NCI-H1092 treated with DMSO at 0.1 percent for 48 hours (cell line): ENCODE measurements at regions not wholly inside any gene's neighbourhood (a gene's known extent, or its start where the extent isn't known, plus 50 kb on each side); places are given as distances from the start of the nearest gene placed in this dataset.
A peak's percentile ranks its signal among the peaks of the same experiment; 100 is the strongest.
"Not testable (repeated sequence)": the region's sequence is repeated elsewhere in the genome, so short reads cannot be mapped to it uniquely, and the experiment has no call there.

Experiments used
- DNase-seq: peaks from one replicate; lab custom pipeline; 2025; lab: John Stamatoyannopoulos, UW

DNA sequence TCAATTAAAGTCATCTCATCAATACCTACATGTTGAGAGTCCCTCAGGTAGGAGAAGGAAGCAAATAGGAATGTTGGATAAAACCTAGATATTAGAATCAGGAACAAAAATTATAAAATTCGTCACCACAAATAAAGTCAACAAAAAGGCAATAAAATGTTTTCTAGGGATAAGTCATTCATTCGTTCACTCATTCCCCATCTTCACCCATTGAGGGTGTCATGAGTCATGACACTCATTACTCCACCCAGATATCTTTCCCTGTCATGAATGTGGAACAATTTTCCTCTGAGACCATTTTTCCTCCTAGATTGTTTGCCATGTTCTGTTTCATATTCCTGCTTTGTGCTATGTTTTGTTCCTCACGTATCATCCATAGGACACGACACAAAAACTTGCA, 50.9 kb upstream of the OLIG3 start:
- DNase-seq: no peak

DNA sequence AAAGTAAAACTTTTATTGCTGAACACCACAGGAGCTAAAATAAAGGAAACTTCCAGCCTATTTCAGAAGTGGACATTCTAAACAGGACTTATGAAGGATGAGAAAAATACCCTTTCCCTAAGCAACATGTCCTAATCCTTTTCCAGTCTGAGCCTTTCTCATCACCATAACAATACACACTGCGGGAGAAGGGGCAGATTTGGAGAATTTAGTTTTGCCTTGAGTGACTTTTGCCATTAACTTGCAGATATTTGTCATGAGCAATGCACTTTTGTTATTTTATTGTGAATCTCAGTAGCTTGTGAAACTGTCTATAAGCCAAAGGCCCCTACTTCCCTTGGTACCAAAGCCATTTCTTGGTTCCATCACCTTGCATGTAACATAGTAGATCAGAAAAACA, 53.0 kb upstream of the OLIG3 start:
- DNase-seq: no peak

DNA sequence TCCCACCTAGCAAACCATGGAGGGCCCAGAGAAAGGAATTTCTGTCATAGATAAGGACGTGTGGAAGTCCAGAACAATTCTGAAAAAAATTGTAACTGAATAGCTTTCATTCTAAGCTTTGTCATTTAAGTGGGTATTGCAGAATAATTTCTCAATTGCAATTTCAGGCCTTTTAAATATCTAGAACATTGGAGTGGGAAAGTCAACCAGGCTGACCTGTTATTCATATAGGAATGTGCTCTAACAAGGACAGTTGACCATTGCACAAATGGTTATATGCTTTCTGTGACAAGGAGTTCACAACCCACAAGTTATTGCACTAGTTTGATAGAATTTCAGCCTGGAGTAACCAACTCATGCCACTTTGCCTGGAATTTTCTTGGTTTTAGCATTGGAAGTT, 53.4 kb upstream of the OLIG3 start:
- no peak for DNase-seq

DNA sequence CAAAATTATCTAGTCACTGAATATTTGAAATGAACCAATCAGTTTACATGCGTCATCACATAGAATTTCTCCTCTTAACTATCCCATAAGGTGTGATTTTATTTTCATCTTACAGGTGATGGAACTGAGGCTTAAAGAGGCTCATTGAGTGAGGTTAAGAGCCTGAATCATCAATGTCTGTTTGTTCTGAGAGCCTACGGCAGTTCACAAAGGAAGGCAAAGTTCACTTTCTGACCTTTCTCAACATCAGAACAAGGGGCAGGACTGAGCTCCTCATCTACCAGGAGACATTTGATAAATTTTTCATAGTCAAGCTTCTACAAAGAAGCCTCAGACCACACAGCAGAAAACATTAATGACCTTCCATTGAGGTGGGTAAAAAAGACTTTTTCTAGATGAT, 54.9 kb upstream of the OLIG3 start:
- no peak for DNase-seq

DNA sequence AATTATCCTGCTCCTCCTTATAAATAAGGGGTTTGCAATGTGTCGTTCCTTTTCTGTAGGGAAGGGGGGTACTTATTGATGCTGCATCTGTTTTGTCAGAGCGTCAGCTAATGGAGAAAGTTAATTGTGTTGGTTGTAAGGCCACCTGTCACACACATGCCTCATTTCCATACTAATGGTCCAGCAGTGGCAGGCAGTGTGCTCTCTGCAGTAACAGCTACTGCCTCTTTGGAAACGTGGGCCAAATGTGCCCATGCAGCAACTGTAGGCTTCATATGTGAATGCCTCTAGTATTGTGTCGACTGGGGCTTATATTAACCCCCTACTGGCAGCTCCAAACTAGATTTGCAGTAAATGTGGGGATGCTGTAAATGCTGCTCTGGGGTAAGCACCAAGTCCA, 56.3 kb upstream of the OLIG3 start:
- no peak for DNase-seq

DNA sequence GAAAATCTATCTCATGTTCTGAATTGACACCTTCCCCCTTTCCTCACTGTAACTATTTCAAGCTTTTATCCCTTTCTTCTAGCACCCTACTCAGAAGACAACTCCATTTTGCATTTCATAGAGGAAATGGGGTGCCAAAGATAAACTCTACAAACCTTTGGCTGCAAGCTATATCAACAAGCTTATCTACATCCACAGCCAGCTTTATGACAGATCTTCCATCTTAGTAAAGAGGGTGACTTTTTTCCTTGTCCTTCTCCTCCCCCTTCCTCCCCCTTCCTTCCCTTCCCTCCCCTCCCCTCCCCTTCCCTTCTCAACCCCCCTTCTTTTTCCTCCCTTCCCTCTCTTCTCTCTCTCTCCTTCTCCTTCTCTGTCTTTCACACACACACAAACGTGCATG, 58.0 kb upstream of the OLIG3 start:
- no peak for DNase-seq

DNA sequence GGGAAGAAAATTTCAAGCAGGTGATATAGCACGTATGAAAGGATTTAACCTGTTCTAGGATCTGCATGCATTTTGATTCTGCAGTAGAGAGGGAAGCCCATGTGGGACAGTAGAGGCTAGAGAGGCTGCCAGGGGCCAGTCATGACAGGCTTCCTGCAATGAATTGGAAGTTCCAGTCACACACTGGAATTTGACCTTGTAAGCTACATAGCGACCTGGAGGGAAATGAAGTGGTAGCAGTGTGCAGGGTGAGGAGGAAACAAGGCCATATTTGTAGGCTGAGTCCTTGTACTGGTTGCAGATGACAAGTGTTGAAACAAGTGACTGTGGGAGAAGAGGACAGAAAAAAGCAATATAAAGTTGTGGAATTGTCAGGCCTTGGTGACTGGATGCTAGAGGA, 58.6 kb upstream of the OLIG3 start:
- DNase-seq: no peak

DNA sequence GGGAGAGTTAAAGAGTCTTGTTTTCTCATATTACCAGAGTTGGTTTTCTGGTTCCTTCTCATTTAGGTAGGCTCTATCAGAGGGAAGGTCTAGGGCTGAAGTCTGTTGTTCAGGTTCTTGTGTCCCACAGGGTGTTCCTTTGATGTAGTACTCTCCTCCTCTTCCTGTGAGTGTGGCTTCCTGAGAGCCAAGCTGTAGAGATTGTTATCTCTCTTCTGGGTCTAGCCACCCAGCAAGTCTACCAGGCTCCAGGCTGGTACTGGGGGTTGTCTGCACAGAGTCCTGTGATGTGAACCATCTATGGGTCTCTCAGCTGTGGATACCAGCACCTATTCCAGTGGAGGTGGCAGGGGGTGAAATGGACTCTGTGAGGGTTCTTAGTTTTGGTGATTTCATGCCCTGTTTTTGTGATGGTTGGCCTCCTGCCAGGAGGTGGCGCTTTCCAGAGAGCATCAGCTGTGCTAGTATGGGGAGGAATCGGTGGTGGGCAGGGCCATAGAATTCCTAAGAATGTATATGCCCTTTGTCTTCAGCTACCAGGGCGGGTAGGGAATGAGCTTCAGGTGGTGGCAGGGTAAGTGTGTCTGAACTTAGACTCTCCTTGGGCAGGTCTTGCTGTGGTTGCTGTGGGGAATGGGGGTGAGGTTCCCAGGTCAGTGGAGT, 65.5 kb upstream of the OLIG3 start:
- not testable (repeated sequence) for DNase-seq

DNA sequence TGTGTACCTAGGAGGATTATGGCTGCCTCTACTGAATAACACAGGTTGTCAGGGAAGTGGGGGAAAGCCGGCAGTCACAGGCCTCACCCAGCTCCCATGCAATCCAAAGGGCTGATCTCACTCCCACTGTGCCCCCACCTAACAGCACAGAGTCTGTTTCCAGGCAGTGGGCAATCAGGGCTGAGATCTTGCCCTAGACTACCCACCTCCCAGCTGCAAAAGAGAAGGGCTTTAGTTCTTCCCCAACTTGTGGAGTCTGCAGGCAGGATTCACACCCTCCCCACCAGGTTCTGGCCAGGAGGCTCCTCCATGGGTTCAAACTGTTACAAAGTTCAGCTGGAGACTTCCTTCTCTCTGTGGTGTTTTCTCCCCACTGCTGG, 66.0 kb upstream of the OLIG3 start:
- DNase-seq: no peak

DNA sequence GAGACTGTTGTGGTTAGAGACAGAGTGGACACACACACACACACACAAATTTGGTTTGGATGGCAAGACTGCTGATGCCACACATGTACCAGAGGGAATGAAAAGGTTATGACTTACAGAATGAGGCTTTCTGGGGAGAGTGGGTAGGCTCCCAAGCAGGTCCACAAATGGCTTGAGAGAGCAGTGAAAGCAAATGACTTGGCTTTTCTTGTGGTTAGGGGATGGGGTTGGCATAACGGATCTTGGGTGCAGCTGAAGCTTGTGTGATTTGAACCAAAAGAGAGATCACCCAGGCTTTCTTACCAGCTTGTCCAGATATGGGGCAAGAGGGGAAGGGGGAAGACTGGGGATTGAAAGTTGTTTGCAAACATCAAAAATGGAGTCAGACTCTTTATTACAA, 73.9 kb upstream of the OLIG3 start:
- no peak for DNase-seq

DNA sequence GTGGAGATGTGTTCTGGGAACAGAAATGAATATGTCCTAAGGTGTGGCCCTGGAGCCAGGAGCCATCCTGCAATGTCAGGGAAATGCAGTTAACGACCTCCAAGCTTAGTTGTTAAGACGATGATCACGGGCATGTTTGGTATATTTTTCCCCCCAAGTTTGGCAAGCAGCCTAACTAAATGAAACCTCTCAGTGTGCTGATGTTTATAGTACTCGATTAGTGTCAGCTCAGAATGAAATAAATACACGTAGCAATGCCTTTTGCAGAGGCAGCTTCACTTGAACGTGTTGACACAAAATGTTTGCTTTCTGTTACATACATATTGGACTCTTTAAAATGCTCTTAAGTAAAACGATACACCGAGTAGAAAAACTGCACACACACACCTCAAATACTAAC, 76.2 kb upstream of the OLIG3 start:
- DNase-seq: peak; percentile 84

DNA sequence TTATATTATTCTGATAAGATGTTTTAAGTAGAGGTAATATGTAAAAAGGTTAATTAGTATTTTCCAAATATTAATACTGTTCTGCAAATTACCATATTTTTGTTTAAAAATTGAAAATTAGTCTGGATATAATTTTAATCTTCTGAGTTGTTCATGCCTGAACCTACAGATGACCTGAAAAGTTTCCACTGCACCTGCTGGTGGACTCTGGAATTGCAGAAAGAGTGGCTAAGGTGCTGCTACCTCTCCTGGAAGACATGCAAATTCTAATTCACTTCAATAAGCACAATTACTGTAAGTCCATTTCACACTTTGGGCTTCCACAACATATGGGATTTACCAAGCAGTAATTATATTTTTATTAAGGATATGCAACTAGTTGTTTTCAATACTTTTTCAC, 77.7 kb upstream of the OLIG3 start:
- no peak for DNase-seq

DNA sequence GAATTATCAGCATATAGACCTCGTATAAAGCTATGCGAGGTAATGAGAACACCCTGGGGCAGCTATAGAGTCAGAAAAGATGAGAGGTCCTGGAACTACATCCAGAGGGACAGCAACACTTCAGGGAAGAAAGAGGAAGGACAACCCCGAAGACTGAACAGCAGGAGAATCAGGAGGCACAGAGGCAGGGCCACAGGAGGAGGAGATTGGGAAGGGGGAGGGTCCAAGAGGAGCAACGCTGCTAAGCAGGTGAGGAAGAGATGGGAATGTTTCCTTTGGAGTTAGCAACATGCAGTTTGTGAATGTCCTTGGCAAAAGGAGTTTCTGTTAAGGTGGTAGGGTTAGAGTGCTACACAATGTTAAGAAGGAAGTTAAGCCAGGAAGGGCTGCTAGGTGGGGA, 79.5 kb upstream of the OLIG3 start:
- DNase-seq: no peak

DNA sequence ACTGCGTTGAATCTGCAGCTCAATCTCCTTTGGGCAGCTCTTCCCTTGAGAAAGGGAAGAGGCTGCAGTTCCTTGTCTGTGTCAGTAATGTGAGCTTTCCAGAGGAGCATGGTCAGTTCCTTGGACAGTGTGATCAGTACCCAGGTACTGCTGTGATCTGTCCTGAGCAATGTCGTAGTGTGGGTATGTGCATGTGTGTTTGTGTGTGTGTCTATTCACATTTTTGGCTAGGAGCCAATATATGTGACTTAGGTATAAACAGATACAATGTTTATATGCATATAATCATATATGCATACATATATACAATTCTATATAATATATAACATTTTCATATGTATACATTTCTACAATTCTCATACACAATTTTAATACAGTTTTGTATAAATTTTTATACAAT, 85.4 kb upstream of the OLIG3 start:
- DNase-seq: no peak

DNA sequence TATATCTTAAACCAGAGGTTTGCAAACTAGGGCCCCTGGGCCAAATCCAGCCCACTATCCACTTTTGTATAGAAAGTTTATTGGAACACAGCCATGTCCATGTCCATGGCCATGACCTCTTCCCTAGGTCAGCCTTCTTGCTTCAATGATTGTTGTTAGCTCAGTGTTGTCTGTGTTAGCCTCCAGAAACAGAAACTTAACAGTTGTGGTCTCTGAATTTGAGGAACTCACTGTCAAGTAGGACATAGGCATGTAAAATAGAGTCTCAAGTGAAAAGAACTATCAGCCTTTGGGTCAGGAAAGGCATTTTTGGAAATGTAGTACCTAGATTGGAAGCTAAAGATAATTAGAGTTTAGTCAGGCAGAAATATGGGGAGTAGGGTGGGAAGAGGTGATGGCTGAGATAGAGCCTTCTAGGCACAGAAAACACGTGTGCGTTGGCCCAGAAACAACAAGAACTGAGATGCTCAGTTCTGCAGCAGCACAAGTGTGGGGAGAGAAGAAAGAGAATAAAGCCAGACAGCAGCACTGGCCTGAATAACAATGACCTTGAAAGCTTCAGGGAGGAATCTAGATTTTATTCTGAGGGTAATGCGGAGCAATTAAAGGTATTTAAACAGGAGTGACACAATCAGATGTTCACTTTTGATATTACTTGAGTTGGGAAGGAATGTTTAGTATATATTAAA, 87.0 kb upstream of the OLIG3 start:
- no peak for DNase-seq

DNA sequence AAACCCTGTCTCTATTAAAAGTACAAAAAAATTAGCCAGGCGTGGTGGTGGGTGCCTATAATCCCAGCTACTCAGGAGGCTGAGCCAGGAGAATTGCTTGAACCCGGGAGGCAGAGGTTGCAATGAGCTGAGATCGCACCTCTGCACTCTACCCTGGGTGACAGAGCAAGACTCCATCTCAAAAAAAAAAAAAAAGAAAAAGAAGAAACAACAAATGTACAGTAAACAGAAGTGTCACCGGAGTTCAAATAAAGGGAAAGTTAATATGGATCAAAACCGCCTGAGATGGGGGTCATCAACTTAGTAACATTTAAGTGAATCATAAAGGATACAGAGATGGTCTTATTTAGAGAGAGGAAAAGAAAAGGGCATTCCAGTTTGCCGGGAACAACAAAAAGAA, 89.3 kb upstream of the OLIG3 start:
- not testable (repeated sequence) for DNase-seq

DNA sequence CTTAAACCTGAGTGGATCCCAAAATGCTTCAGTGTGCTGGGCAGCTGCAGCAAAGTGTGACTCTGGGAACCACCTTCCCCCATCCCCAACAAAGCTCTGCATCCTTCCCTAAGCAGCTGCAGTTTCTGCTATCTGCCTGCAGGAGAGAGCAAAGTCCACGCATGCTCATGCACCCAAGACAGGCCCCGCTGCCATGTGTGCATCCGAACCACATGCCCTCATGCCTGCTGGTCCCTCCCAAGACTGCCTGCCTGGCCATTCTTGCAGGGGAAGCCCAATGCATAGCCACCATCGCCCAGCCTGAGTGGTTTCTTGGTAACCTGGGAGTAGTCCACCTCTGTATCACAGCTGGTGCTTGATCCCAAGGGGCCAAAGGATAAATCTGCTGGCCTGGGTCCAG, 94.3 kb upstream of the OLIG3 start:
- no peak for DNase-seq

DNA sequence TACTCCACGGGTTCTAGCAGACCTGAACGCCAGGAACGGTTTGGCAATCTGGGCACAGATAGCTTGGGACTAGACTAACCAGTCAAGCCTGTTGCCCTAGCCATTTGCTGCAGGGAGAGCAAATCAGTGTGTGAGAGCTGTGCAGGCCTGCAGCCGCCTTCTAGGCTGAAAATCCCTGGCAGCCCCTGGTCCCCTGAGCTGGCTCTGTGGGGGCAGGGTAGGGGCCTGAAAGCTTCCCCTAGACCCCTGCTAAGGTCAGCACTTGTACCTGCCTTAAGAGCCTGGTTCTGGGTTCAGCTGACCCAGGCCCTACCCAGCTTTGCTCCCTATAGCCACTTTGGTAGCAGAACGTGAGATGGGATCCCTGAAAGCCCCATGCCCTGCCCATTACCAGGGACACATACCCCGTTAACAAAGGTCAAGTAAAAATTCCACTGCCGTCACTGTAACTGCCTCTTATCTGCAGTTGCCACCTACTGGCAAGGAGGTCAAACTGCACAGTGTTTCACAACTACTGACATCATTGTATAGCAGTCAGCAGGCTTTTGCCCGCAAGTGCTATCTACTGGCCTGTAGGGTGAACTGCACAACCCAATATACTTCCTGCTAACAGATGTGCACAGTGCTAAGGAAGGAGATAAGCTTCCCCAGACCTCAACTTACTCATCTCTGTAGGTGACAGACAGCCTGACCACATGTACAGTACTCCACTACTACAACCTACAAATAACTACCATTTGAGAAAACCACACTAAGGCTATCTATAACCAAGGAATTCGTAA, 95.1 kb upstream of the OLIG3 start:
- peak; percentile 17 for DNase-seq

DNA sequence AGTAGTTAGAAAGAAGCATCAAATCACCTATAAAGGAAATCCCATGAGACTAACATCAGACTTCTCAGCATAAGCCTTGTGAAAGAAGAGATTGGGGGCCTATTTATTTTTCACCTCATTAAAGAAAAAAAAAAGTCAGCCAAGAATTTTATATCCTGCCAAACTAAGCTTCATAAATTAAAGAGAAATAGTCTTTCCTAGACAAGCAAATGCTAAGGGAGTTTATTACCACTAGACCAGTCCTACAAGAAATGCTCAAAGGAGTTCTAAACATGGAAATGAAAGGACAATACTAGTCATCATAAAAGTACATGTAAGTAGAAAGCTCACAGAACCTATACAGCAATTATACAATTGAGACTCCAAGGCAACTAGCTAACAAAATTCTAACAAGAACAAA, 96.5 kb upstream of the OLIG3 start:
- DNase-seq: no peak

DNA sequence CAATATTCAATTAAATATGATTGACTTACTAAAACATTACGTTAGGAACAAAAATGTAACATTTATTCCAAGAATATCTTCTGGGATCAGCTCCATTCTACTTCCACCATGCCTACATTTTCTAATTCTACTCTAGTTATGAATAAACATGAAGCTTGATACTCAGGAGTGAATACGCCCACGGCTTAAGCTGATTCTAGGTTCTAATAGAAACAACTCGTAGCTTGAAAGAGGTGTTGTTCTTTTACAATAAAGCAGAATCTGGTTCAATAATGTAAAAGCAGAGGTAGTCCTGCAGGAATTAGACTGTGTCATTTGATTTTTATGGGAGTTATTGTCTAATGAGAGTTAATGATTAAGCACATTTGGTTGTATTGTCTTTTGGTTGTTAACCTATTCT, 107.3 kb upstream of the OLIG3 start:
- DNase-seq: no peak

DNA sequence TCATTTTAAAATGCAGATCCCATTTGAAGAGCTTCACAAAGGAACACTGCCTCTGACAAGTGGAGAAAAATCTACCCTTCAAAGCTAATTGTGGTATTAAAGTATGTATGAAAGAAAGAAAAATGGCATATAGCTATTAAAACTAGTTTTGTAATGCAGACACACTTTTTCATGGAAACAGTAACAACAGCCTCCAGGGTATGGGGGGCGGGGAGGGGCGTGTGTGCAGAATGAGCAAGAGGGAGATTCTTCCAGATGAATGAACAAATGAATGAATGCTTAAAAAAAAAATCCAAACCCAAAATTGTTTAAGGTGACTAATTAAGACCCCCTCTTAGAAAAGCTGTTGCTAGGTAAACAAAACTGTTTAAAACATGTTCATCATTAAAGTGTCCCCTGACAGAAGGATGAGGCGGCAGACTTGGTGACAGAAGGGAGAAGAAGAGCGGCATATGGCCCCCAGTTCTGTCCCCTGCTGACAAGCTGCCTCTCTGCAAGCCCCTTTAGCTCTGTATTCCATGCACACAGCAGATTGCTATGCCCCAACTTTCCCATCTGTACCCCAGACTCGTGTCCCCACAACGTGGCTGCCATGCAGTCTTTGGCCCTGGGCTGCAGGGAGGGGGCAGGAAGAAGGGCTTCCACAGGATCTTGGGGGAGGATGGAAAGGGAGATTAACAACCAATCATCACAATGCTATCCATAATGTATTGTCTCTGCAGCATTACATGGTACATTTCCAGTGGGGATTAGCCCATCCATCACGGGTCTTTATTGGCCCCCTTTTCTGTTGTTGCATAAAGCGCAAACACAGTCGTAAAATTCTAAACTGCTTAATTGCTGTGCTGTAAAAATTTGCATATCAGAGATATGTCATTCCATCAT, 108.4 kb upstream of the OLIG3 start:
- DNase-seq: no peak

DNA sequence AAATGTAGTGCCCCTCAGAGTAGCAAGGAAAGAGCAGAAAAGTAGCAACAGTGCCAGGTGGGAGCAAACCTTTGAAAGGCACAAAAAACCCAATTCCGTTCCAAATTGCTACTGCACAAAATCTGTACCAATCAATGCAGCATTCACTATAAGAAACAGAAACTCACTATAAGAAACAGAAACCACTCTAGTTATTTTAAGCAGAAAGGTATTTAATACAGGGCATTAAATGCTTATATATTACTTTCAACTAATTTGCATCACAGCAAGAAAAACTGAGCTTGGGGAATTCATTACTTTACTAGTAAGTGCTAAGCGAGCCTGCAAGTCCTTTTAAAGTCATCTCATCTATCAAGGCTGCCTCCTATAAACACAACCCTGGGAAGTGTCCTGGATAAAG, 116.5 kb upstream of the OLIG3 start:
- DNase-seq: no peak
